ENCODE measurements at regions not wholly inside any gene's neighbourhood (a gene's known extent, or its start where the extent isn't known, plus 50 kb on each side); places are given as distances from the start of the nearest gene placed in this dataset.
"Not testable (repeated sequence)": the region's sequence is repeated elsewhere in the genome, so short reads cannot be mapped to it uniquely, and the experiment has no call there.

DNA sequence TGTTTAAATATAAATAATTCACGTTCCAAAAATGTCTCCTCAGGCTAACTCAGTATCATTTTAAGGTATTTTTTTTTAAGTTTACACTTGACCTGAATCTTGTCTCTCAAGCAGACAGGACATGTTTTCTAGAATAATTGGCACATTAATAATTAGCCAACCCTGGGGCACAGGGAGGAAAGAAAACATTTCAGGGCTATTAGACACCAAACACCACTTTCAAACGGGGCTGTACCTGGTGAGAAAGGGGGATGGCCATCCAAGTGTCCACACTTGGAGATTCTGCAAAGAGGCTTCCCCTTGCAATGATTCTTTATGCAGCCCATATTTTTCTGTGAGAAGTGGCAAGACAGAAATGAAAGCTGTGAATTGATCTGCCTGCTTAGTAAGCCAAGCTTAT lies 560.8 kb downstream of the CD109 start:
- no peak for DNase-seq

DNA sequence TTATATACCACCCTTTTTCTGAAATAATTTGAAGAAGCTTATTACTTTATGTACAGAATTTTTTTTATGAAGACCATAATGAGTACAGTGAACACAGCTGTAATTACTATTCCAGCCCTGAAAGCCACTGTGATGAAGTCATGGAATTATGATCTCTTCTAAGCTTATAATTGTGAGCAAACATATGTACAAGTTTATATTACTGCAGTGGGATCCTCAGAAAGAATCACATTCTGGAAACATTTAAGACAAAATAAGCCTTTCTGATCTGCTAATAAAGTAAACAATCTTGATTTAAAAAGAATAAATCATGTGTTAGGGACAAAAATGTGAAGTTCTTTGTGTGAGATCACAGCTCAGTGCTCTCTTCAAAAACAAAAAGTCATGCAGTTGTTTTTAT lies 560.4 kb downstream of the CD109 start:
- no peak for DNase-seq

DNA sequence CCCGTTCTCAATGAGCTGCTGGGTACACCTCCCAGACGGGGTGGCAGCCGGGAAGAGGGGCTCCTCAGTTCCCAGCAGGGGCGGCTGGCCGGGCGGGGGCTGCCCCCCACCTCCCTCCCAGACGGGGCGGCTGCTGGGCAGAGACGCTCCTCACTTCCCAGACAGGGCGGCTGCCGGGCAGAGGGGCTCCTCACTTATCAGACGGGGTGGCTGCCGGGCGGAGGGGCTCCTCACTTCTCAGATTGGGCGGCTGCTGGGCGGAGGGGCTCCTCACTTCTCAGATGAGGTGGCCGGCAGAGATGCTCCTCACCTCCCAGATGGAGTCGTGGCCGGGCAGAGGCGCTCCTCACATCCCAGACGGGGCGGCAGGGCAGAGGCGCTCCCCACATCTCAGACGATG lies 559.0 kb downstream of the CD109 start:
- peak; percentile 5 for DNase-seq

DNA sequence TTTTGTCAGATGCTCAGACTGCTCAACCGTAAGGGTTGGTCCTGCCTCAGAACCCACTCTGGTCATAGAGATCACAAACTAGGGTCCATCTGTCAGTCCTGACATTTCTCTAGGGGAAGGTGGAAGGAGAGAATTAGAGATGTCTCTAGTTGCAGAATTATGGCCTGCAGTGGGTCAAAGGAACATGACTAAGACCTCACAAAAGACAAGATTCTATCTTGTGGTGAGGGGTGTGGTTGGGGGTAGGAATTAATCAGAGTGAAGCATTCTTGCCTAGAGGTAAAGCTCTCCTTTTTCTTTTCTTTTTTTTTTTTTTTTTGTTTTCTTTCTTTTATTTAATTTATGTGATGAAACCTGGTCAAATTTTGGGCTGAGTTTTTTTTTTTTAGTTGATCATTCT lies 558.1 kb downstream of the CD109 start:
- not testable (repeated sequence) for DNase-seq

DNA sequence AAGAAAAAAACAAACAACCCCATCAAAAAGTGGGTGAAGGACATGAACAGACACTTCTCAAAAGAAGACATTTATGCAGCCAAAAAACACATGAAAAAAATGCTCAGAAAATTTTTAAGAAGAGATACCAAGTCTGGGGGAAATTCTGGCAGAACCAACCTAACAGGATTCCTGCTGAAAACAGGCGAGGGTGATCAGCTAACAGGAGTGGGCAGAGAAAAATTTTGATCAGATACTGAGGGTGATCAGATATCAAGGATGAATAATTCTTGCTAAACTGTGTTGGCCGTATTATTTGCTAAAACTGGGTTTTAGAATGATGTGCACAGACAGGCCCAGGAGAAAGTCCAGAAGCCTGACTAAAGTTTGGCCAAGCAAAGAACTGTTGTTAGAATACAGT lies 557.3 kb downstream of the CD109 start:
- no peak for DNase-seq

DNA sequence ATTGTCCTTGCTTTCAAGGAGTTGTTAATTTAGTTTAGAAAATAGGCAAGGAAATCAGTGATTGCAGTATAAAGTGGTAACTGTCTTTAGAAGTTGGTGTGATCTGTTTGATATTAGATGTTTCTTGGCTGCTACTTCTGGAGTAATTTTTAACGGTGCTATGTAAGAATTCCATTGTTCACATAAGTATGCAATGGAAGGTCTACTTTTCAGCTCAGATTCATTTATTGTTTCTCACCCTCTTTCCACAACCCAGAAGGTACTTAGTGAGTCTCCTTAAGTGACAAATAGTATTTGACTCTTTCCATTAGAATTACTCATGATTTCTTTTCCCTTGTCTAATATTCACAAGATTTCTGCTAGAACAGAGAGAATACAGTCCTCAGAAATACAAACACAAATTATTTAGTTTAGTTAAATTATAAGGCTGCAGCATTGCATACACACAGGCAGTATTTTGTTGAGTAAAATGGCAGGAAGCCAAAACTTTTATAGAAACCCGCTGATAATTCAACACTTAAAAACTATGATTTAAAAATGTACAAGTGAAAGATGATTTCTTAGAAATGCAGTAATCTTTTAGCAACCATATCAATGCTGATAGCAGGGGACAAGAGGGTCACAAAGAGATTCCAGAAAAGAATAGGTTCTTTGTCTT lies 554.3 kb downstream of the CD109 start:
- no peak for DNase-seq

DNA sequence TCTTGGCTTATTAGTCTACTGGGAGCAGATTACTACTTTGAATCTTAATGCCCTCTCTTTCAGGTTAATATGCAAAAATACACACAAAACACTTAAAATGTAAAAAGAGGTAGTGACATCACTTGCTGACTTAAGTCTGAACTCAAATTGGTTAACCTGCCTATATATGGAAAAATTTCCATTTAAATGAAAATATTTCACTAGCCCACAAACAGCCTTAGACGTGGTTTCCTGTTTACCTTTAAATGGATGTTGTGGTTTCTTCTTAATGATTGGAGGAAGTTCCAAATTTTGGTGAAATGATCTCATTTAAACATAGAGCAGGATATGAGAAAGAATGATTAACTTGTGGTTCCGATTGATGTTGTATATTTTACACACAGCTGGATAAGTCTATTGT lies 553.7 kb downstream of the CD109 start:
- no peak for DNase-seq

DNA sequence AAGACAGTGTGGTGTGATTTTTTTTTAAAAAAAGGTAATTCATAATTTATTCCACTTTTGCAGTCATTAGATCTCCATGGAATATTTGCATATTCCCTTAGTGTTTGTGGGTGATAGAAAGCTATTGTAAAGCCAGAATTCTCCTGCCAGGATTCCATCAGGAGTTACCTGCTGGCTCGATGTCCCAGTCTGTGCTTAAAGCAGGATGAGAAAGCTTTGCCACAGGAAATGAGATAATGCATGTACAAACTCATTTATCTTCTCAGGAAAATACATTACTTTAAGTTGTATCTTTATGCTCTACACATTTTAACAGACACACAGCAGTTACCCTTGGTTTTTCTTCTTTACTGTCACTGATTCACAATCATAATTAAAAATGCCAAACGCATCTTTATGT lies 553.0 kb downstream of the CD109 start:
- DNase-seq = no peak

DNA sequence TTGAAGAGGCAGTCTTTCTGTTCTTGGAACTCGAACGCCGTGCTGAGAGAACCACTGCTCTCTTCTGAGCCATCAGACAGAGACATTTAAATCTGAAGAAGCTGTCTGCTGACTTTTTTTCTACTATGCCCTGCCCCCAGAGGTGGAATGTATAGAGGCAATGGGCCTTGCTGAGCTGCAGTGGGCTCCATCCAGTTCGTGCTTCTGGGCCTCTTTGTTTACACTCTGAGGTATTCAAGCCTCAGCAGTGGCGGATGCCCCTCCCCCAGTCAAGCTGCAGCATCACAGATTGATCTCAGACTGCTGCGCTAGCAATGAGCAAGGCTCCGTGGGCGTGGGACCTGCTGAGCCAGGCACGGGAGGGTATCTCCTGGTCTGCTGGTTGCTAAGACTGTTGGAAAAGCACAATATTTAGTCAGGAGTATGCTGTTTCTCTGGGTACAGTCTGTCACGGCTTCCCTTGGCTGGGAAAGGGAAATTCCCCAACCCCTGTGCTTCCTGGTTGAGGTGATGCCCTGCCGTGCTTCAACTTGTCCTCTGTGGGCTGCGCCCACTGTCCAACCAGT lies 526.8 kb downstream of the CD109 start:
- DNase-seq = no peak

DNA sequence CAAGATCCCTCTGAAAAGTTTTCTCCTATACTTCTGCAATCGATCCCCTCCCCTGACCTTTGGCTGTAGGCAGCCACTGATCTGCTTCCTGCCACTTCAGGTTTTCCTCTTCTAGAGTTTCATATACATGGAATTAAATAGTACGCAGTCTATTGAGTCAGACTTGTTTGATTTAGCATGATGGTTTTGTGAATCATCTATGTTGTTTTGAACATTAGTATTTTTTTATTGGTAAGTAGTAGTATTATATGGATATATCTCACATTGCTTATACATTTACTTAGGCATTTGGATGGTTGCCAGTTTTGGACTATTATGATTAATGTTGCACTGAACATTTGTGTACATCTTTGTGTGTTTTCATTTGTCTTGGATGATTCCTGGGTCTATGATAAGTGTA lies 518.0 kb downstream of the CD109 start:
- DNase-seq = no peak

DNA sequence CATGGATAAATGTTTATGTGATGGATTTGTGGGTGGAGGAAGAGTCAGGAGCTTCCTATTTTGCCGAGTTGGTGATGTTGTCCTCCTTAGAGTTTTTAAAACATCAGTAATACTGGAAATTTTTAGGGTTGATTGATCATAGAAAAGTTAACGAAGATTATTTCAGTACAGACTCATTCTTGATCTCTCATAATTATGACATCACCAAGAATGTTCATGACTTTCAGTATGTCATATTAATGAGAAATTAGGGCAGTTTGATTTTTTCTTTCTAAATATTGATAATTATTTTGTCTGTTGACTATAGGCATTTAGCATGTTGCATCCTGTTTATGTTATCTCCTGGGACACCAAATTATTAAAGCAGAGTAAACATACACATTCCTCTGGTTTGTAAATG lies 512.2 kb downstream of the CD109 start:
- DNase-seq = no peak

DNA sequence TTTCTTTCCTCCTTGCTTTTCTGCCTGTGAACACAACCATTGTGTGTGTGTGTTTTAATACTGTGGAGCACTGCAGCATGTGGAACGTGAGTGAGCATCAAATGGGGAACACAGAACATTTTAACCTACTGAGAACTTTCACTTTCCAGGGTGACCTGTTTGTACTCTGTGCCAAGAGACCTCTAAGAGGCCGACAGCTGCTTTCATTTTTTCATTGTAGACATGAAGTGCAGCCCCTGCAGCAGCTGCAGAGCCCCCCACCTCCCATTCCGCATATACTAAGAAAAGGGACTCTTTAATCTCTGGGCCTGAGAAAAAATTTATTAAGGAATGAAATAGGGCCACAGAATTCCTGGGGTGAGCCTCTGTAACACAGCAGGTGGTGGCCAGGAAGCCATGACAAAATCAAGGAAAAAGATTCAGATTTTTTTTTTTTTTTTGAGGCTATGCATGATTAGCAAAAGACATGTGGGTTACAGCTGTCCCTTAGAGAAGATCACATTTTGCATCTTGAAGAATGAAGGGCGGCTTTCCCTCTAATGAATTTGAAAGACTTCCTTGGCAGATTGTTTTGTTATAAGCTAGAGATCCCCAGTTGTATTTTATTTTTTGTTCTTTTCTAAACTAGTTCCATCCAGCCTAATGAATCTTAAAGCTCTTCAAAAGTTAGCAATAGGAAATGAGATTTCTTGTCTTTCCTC lies 503.4 kb downstream of the CD109 start:
- no peak for DNase-seq

DNA sequence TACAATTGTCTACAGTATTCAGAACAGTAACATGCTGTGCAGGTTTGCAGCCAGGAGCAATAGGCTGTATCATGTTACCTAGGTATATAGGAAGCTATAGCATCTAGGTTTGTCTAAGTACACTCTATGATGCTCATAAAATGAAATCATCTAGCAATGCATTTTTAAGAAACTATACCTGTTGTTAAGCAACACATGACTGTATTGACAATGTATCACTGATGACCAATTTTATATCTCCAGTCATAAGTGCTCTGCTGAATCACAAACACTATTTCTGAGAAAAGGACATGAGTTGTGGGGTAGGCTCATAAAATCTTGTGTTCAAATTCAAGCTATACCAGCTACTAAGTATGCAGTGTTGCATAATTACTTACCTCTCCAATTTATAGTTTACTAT lies 501.3 kb downstream of the CD109 start:
- no peak for DNase-seq

DNA sequence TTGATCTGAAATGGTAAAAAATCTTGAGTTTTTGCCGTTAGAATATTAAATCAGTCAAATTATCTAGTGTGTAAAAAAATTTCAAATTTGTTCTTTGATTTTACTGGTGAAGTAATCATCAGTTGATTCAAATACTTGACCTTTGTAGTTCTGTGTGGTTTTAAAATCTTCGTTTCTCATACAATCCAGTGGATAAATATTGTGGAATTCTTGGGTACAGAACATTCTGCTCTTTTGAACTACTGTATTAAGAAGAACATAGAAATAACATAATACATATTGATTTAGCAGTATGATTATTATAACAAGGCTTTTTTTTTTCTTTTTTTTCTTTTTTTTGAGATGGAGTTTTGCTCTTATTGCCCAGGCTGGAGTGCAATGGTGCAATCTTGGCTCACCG lies 491.8 kb downstream of the CD109 start:
- no peak for DNase-seq

DNA sequence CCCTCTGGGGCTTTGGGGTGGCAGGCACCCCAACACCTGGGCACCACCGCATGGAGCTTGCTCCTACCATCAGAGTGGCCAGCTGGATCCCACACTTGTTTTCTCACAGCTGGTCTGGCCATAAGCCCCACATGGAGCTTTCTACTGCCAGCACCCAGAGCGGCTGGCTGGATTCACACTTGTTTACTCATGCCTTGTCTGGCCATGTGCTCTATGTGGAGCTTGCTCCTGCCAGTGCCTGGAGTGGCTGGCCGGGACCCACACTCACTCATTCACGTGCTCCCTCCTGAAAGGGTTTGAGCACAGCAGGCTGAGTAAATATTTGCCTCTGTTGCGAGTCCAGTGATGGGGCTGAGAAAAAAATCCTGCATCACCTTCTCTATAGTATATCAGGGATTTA lies 487.0 kb downstream of the CD109 start:
- DNase-seq = no peak

DNA sequence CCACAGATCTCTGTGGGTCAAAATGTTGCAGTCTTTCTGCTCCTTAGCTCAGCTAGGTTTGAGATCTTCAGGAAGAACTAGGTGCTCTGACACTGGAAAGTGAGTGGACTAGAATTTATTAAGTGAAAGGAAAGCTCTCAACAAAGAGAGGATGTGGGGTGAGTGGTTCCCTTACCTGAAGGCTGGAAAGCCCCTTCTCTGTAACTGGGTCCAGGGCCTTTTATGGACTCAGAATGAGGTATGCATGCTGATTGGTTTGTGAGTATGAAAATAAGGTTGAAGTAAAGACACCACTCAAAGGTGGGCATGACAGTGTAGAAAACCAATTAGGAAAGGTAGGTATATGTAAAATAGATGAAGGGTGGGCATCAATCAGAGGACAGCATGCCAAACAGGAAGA lies 485.5 kb downstream of the CD109 start:
- DNase-seq = no peak

DNA sequence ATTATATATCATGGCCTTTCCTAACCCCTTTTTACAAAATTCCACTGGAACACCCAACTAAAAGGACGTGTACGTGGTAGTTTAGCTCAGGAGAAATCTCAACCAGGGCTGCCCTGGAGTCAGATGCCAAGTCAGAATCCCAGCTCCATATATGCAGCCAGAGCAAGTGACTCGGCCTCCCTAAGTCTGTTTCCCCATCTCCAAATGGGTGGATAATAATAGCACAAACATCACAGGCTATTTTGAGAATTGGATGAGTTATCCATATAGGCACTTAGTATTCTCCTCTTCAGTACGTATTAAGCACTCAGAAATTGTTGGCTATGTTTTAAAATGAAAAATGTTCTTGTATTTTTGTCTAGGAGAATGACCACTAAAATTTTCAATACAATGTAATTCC lies 481.5 kb downstream of the CD109 start:
- no peak for DNase-seq

DNA sequence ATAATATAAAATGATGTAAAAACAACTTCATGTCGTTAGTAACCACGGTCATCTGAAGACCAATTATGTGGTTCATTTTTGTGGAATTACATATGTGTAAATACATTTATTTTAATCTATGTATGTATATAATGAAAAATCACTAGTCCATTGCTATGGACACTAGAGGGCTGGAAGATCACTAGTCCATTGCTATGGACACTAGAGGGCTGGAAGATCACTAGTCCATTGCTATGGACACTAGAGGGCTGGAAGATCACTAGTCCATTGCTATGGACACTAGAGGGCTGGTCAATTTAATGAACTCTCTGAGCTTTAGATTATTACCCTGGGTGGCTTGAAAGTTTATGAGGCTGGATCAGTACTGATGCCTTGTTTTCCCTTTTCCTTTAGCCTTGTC lies 474.5 kb downstream of the CD109 start:
- DNase-seq = not testable (repeated sequence)

DNA sequence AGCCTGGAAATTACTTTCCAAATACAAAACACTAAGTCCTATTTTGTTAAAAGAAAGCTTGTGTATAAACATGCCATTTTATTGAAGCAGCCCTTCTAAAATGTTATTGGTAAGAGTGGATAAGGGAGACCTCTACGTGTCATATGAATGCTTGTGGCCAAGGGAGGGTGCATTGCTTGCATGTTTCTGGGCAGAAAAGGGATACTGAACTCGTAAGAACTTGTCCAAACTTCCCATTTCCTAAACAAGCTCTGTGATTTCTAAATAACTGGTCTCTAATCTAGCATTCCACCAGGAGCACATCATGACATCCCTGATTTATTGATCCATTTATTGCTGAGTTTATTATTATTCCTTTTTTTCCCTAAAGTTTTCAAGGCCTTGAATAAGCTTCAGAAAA lies 474.1 kb downstream of the CD109 start:
- no peak for DNase-seq

DNA sequence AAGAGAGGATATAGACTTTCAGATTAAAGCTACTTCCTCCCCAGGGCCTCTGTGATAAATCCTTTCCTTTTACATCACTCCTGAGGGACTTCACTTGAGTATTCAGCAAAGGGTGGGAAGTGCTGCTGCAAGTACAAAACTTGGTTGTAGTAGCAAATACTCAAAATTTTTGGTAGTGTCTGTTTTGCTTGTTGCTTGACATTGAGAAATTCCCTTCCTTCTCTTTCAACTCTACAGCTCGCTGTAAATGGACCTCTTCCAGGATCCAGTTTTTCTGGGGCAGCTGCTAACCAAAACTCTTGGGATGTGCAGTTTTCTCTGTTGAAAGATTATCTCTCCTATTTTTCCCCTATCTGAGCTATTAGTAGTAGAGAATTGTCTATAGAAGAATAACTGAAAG lies 472.0 kb downstream of the CD109 start:
- DNase-seq = no peak

DNA sequence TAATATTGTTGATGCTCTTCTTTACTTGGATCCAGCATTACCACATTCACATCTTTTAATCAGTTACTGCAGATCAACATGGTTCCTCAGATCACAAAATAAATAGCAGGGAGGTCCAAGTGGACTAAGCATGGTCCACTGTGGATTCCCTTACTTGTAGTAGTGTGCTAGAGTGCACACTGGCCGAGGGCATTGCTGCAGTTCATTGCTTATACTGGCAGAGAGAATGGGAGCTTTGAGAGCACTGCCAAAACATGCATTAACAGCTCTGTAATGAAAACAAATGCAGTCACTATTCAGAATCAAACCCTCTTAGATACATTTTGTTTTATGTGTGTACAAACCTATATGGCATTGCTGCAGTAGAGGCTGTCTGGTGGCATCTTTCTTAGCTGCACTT lies 471.5 kb downstream of the CD109 start:
- no peak for DNase-seq

DNA sequence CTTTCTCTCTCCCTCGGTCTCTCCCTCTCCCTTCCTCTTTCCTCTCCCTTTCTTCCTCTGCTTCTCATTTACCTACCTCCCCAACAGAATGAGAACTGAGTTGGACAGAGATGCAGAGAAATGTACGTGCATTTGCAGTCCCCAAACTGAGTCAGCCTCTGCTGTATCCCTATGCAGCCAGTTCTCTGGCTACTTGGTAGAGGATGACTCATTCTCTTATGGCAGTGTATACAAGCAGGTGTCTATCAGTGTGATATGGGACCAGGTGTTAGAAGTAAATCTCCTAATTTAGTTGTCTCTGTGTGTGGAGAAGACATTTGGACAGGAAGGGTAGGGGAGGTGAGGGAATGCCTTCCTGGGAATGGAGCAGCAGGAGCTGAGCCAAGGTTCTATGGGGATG lies 470.8 kb downstream of the CD109 start:
- DNase-seq = no peak

DNA sequence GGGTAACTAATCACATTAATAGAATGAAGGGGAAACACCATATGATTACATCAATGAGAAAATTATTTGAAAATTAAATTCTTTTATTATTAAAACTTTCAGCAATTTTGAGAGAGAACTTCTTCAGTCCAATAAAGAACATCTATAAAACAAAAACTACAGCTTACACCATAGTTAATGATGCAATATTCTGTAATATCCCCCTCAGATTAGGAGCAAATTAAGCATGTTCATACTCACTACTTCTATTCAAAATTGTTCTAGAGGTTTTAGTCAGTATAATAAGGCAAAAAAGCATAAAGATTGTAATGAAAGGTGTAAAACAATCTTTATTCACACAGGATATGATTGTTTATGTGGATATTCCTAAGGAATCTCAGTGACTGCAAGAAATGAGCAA lies 465.4 kb downstream of the CD109 start:
- no peak for DNase-seq

DNA sequence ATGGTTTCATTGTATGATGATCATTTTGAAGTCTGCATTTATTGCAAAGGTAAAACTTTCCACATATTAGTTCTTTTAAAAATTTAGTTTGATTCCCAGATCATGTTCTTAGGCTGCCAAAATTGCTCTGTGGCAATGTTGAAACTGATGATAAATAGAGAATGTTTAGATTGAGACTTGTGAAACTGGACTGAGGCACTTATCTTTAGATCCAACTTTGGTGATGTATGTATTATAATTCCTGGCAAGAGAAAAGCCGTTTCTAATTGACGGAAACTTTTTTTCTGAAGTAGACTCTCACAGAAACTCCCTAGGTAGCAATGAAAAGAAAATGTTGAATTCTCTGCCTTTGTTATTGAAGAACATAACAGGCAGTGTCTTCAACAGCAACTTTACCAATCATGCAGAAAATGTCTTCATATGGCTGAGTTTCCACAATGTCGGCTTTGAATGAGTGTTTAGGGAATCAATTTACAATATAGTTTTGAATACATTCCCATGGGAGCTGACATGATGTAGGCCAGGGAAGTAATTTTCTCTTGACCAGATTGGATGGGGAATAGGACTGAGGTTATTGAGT lies 456.2 kb downstream of the CD109 start:
- DNase-seq = no peak
